Forelimb muscle (tissue), 1 donor: ENCODE measurements at regions not wholly inside any gene's neighbourhood (a gene's known extent, or its start where the extent isn't known, plus 50 kb on each side); places are given as distances from the start of the nearest gene placed in this dataset.

Experiments
- DNase-seq: peaks from one replicate; pipeline ENCODE4 v3.0.0-alpha.2; 2013; ENCODE audit warnings: low read depth

DNA sequence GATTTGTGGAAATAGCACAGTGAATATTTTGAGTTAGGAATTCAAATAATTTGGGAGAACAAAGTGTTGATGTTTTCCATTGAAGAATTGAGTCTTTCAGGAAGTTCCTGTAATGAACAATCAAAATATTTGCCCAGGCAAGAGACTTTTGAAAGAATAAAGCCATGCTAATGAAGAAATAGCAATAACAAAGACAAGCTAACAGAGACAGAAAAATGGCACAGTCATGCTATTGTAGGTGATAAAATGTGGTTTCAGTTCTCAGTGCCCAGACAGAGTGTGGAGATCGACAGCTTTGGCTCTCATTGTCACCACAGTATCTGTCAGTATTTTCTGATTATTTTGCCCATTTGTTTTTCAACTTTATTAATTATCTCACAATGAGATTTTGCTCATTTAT is 490.8 kb upstream of the PIK3C3 start:
- DNase-seq, result no peak

DNA sequence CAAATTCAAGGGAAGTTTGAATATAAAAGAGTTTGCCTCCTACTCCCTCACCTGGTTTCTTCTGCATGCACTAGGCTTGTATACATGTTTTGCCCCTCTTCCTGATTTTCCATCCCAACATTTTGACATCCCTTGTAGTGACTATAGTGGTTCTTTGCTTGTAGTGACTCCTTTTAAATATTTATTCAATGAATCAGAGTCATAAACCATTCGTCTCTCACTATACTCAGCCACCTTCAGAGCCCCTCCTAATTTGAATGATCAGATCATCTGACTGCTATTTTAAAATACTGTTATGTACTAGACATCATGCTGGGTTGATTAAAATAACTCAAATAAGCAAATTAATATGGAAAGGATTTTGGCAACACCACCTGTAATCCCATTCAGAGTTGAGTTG is 492.1 kb upstream of the PIK3C3 start:
- no peak for DNase-seq

DNA sequence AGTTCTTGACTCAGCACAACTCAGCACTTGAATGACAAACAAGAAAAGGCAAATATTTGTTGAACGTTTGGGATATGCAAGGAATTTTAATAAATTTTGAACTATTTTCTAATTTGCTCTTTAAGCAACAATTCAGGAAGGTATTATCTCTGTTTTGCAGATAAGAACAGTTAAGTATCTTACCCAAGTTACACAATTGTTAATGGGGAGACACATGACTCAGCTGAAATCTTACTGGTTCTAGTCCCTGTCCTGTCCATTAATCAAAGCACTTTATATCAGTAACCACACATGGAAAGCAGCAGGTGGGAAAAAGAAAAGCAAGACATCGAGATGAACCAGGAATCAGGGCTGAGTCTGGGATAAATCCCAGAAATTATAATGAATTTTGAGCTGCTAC is 493.9 kb upstream of the PIK3C3 start:
- no peak for DNase-seq

DNA sequence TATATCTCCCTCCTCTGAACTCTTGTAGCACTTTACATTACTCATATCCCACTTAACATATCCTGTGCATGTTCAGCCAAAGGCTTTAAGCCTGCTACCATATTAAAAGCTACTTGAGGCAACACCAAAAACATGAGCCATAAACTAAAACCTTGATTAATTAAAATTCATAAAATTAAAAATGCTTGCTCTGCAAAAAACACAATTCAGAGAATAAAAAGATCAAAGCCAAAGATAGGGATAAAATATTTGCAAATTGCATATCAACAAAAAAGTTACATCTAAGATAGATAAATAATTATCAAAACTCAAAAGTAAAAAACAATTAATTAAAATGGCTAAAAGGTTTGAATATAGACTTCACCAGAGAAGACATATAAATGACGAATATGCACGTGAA is 495.4 kb upstream of the PIK3C3 start:
- DNase-seq, result no peak

DNA sequence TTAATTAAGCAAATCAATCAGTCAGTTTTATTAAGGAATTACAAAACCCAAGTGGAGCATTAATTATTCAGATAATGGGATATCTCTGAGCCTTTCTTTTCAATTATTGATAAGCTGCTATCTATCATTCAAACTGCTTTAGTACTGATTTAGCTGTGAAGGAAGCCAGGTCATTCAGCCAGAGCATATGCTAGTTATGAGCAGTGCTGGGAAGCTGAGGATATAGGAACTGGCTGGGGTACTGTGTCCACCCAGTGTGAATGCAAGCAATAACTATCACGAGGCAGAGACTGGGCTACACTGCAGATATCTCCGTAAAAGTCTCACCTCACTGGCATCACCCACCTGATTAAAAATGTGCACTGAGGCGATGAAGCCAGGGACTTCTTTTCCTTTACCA is 496.7 kb upstream of the PIK3C3 start:
- DNase-seq, result no peak

DNA sequence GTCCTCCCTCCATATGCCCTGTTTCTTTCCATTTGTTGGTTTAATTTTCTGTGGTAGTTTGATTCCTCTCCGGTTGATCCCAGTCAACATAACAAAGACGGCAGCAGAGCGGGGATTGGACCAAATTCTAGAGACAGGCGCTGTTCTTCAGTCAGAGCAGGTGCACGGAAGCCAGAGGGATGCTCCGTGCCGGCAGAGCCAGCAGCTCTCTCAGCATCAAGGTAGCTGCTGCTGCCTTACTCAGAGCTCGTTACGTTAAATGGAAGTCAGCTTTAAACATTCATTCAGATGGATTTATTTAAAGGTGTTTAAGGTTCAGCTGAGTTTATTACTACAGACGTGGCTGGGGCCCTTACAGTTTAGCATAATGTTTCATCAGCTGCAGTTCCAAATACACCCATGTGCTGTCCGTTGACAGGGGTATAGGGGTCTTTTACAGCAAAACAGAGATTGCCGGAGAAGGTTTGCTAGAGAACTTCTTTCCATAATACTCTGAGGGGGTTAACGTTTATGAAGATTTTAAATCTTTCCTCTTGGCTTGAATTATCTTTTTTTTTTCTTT is 497.2 kb upstream of the PIK3C3 start:
- DNase-seq, result no peak

DNA sequence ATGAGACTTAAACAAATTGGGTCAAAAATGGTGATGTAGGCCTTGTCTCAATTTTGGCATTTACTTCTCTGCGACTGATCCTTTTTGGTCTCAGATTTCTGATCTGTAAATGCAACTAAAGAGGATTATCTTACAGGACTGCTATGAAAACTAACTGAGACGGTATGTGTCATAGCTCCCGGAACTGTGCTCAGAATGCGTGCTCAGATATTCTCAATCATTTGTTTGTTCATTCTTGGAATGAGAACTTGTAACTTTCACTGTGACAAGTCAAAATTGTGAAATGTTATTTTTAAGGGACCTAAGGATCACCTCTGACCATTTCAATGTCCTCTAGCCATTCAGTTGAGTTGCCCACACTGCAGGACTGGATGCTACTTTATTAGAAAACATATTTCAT is 498.2 kb upstream of the PIK3C3 start:
- DNase-seq, result no peak

DNA sequence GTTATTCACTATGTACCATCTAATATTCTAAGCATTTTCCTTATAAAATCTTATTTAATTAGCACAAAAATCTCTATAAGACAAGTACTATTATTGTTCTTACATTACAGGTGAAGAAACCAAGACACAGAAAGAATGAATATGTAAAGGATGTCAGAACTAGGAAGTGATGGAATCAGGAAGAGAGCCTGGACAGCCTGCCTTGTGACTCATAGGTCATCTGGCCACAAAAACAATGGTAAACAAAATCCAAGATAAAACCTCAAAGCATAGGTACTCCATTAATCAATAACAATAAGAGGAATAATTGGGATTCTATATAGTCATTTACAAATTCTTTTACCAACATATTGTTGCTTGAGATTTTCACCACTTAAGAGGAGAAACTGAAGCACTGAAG is 505.4 kb upstream of the PIK3C3 start:
- DNase-seq, result no peak

DNA sequence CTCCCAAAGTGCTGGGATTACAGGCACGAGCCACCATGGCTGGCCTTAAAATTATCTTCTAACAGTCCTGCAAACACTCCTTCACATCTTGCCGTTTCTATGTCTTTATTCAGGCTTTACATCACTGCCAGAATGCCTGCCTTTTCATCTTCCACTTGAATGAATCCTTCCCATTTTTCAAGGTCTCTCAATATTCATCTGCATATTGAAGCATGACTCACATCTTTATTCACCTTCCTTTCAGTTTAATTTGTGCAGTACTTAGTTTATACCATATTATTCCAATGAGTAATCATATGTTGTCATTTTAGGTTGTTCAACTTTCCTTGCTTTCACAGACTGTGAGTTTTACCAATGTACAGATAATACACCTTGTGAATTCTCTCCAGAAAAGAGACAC is 510.1 kb upstream of the PIK3C3 start:
- DNase-seq, result no peak

DNA sequence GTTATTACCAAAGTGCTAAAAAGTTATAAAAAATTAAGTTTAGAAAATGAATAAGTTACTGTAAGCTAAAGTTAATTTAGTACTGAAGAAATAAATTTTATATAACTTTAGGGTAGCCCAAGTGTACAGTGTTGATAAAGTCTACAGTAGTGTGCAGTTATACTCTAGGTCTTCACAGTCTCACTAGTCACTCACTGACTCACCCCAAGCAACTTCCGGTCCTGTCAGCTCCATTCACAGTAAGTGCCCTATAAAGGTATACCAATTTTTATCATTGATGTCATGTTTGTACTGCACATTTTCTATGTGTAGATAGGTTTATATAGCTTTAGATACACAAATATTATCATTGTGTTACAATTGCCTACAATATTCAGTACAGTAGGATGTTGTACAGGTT is 518.3 kb upstream of the PIK3C3 start:
- DNase-seq, result no peak

DNA sequence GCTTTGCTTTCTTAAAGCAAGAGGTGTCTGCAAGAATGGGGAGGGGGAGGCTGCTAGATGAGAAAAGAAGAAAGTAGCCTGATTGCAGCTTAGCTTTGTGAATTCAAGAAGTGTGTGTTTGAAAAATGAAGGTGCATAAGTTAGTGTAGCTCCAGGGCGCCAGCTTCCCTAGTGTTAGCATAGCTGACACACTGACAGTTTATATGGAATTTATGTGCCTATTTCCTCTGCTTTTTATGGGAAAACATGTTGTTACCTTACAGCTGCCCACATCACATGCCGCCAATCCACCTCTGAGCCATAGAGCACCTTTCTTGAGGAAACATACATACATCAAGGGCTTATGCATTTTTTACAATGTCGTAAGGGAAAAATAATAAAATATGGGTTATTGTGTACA is 536.4 kb upstream of the PIK3C3 start:
- DNase-seq, result no peak

DNA sequence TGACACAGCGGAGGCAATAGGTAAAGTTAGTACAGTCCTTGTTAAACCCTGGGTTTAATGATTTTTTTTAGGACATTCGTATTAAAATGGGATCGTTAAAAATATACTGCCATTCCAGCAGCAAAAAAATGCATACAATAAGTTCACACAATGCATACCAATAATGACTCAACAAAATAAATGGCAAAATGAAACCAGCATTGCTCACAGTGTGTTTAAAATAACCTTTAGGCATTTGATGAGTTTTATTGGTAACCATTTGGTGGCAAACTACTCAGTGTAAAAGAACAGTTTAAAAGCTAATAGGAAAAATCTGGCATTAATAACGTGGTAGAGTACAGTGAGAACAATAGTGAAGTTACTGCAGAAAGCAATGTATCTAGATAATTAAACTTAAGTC is 539.0 kb upstream of the PIK3C3 start:
- DNase-seq, result no peak

DNA sequence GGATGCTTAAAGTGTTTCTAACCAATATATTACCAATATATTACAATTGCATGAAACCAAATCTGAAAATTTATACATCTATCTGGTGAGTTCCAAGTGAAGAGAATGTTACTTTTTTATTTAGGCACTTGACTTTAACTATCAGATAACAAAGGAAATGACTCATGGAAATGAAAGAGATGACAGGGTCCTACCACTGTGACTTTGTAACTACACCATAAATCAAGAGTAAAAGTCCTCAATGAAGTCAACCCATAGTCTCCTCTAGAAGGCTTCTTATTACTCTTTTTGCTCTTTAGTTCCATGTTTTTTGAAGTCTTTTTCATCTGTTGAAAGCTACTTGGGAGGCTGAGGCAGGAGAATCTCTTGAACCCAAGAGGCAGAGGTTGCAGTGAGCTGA is 545.0 kb upstream of the PIK3C3 start:
- no peak for DNase-seq

DNA sequence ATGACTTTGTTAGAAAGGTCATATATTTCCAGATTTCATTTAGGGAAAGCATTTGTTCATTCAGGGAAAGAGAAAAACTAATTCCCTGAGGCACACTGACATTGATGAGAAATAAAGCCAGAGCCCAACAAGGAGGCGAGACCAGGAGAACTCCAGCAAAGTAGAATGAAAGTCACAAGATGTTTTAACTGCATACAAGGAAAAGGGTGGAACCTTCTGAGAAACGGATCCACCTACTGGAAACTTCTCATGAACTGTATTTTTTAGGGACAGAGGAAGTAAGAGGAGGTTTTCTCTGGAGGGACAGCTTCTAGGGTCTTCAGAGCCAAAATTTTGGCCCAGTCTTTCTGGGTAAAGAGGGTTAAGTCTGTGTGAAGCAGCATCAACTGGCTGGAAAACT is 548.2 kb upstream of the PIK3C3 start:
- DNase-seq, result no peak

DNA sequence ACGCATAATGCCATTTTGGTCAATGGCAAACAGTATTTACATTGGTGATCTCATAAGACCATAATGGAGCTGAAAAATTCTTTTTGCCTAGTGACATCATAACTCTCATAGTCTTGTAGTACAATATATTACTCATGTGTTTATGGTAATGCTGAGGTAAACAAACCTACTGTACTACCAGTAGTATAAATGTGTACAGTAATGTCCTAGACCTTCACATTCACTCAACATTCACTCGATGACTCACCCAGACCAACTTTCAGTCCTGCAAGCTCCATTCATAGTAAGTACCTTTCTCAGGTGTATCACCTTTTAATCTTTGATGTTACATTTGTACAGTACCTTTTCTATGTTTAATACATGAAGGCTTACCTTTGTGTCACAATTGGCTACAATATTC is 558.2 kb upstream of the PIK3C3 start:
- no peak for DNase-seq

DNA sequence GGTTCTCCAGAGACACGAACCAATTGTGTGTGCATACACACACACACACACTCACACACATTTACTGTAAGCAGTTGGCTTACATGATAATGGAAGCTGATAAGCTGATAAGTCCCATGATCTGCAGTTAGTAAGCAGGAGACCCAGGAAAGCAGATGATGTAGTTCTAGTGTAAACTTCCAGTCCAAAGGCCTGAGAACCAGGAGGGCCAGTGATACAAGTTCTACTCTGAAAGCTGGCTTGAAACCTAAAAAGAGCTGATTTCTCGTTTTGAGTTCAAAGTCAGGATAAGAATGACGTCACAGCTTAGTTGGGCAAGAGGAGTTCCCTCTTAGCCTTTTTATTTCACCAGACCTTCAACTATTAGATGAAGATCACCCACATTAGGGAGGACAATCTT is 558.8 kb upstream of the PIK3C3 start:
- no peak for DNase-seq

DNA sequence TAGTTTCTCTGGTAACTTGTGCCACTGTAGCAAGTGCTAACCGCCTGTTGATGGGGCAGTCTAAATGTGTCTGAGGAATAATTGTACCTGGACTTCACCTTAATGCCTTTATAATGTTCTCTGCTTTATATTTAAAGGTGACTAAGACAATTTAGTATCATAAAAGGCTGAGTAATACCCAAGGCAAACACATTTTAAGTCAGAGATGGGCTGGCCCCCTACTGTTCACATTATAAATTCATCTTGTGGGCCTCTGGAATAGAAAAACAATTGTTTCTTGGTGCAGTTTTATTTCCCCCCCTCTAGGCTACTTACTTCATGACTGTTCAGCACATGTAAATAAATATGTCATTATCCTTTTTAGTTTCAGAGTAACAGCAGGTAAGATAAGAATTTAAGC is 559.3 kb upstream of the PIK3C3 start:
- DNase-seq, result no peak

DNA sequence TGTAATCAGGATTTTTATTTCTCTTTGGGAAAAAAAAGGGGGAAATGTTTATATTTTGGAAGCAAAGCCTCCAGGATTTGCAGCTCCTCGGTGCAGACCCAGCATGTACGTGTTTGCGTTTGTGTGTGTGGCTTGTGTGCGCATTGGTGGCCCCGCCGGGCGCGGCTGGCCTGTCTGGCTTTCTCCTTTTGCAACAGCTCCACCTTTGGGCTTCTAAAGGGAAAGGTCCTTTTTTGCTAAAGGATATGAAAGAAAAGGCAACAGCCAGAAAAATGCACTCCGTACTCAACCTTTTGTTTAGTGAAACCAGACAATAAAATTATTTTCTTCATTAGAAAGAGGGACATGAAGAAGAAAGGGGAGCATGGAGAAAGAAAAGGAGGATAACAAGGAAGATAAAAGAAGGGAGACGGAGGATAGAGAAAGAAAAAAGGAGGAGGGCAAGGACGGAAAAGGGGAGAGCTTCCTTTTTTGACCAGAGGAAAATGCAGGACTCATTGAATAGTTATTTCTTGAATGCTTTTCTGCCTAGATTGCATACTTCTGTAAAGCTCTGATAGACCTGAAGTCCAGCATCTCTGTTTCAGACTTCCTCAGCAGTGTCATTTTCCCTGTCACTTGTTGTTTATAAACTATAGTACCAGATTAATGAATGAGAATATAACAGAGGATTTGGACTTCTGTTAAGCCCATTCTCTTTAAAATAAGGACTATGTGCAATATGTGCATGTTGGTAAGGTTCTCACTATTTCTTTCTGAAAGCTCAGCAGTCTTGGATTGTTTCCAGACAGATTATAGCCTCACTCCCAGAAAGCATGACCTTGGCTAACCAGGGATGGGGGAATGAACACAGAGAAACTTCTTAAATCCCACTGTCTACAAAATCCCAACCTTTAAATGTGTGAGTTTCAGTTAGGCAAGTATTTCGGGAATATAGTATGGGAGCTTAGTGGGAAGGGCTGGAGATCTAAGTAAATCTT is 563.1 kb upstream of the PIK3C3 start:
- peak; percentile 19 for DNase-seq

DNA sequence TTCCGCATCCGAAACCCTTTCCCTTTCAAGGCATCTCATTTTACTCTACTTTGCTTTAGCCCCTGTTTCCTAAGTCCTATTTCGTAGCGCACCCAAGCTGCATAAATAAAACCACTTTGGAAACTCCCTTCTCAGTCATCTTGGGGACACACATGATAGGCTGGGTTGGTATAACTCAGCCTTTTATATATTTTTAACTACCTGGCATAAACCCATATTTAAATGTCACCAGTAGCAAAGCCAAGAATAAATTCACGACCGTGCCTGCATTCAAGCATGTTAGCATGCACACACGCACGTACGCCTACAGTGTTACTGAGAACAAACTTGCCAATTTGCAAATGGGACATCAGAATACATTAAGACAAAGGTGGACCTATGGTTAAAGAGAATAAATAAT is 564.7 kb upstream of the PIK3C3 start:
- DNase-seq, result no peak

DNA sequence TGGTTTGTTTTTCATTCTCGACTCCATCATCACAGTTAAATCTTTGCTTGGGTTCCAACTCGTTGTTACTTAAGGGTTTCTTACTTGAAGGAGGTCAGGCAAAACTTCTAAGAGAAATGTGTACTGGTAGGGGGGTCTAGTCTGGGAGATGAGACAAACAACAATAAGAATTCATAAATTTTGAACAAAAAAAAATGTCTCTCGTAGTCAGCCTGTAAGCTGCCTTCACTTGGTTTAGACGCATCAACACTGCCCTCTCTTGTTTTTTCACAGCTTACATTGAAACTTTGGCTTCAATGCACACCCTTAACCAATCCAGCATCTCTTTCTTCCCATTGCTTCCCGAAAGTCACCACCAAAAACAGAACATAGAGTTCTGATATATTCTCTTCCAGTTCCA is 576.4 kb upstream of the PIK3C3 start:
- peak; percentile 17 for DNase-seq

DNA sequence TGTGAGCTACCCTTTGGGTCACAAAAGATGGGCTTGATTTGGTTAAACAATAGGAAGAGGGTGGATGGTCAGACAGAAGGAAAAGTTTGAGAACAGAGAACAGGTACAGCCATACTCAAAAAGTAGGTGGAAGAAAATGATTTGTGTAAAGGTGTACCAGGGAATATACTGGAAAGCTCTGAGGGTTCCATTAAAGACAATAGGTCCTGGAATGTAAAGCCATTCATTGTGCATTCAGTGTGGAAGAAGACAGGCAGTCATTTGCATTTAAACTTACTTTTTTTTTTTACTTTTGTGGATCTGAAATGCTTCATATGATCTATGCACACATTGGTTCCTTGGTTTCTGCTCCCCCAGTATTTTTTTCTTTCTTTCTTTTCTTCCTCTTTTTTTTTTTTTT is 581.4 kb upstream of the PIK3C3 start:
- DNase-seq, result no peak

DNA sequence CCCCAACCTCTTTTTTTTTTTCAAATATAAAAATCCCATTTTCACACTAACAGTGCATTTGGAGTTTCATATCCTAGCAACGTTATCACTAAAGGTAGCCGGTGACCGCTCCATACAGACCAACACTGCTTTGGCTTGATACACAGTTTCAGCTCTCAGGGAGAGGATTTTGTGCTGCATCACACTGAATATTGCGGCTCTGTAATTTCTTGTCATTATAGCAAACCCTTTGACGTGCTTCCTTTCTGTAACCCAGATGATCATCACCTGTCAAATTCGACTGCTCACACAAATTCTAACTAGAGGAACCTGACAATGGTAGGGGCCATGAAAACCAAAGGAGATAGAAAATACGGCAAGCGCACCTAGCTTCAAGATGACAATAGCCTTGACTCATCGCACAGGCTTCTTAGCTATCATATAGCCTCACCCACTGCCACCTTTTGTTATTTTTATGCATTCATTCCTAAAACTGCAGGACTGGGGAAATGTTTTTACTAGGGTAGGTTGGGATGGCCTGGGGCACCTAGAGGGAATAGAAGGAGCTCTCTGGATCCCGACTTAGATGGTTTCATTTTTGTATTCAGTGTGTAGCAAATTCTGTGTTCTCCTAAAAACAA is 582.9 kb upstream of the PIK3C3 start:
- no peak for DNase-seq
